ENCODE measurements at regions not wholly inside any gene's neighbourhood (a gene's known extent, or its start where the extent isn't known, plus 50 kb on each side); places are given as distances from the start of the nearest gene placed in this dataset.
A peak's percentile ranks its signal among the peaks of the same experiment; 100 is the strongest.

GRCh38 chr1:187498028-187498427 lies 669.3 kb downstream of the PLA2G4A start:
- no peak for FAIRE-seq
- Histone ChIP-seq H3K27ac (ENCODE audit: low read depth in 2 of 2, low read length in 2 of 2) (no peak overlapping the region), H3K9ac (ENCODE audit: low read length in 3 of 3) (no peak overlapping the region), H3K4me3 (ENCODE audit: low read length in 3 of 3) (no peak overlapping the region), H3K4me1 (ENCODE audit: control insufficient read depth in 2 of 3, insufficient read depth in 2 of 3, low read depth in 1 of 3, low read length in 3 of 3) (no peaks in the 10 kb centered on the region), H3K36me3 (ENCODE audit: control insufficient read depth in 2 of 3, insufficient read depth in 3 of 3, low read length in 3 of 3) (no peaks in the 10 kb centered on the region), H3K9me3 (ENCODE audit: control insufficient read depth in 2 of 3, insufficient read depth in 1 of 3, low read length in 3 of 3) (no peaks in the 10 kb centered on the region), H3K27me3 (ENCODE audit: control insufficient read depth, insufficient read depth, low read length) (no peaks in the 10 kb centered on the region)
- intact Hi-C loops (cut with DNase I), result no loop called here
- TF ChIP-seq, protein P1, sequence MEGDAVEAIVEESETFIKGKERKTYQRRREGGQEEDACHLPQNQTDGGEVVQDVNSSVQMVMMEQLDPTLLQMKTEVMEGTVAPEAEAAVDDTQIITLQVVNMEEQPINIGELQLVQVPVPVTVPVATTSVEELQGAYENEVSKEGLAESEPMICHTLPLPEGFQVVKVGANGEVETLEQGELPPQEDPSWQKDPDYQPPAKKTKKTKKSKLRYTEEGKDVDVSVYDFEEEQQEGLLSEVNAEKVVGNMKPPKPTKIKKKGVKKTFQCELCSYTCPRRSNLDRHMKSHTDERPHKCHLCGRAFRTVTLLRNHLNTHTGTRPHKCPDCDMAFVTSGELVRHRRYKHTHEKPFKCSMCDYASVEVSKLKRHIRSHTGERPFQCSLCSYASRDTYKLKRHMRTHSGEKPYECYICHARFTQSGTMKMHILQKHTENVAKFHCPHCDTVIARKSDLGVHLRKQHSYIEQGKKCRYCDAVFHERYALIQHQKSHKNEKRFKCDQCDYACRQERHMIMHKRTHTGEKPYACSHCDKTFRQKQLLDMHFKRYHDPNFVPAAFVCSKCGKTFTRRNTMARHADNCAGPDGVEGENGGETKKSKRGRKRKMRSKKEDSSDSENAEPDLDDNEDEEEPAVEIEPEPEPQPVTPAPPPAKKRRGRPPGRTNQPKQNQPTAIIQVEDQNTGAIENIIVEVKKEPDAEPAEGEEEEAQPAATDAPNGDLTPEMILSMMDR (IDR thresholded peaks at IDR 0.05; ENCODE audit: borderline replicate concordance, extremely low read depth, insufficient read depth), result no peak
- no peak for DNase-seq

DNA sequence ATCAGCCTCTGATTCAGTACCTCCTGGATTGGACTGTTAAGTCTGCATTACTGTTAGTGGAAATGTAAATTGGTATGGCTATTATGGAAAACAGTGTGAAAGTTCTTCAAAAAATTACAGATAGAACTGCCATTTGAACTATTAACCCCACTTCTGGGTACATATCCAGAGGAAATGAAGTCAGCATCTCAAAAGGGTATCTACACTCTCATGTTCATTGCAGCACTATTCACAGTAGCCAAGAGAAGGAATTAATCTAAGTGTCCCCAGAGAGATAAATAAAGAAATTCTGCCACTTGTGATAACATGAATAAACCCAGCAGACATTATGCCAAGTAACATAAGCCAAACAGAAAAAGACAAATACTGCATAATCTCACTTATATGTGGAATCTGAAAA lies 676.0 kb downstream of the PLA2G4A start:
- no peak overlapping the region for H3K27ac ChIP-seq (ENCODE audit: low read depth in 2 of 2, low read length in 2 of 2)
- FAIRE-seq, result no peak
- H3K27me3 ChIP-seq (ENCODE audit: control insufficient read depth, insufficient read depth, low read length), result no peaks in the 10 kb centered on the region
- TF ChIP-seq, protein P1 (IDR thresholded peaks at IDR 0.05; ENCODE audit: borderline replicate concordance, extremely low read depth, insufficient read depth), result no peak
- H3K36me3 ChIP-seq (ENCODE audit: control insufficient read depth in 2 of 3, insufficient read depth in 3 of 3, low read length in 3 of 3), result no peaks in the 10 kb centered on the region
- intact Hi-C loops (cut with DNase I), result no loop called here
- no peak overlapping the region for H3K4me3 ChIP-seq (ENCODE audit: low read length in 3 of 3)
- H3K9me3 ChIP-seq (ENCODE audit: control insufficient read depth in 2 of 3, insufficient read depth in 1 of 3, low read length in 3 of 3), result no peaks in the 10 kb centered on the region
- no peak for DNase-seq
- H3K9ac ChIP-seq (ENCODE audit: low read length in 3 of 3), result no peak overlapping the region
- H3K4me1 ChIP-seq (ENCODE audit: control insufficient read depth in 2 of 3, insufficient read depth in 2 of 3, low read depth in 1 of 3, low read length in 3 of 3), result no peaks in the 10 kb centered on the region

- intact Hi-C loops (cut with DNase I), result no loop called here
- Histone ChIP-seq H3K36me3 (ENCODE audit: control insufficient read depth in 2 of 3, insufficient read depth in 3 of 3, low read length in 3 of 3) (no peaks in the 10 kb centered on the region), H3K4me1 (ENCODE audit: control insufficient read depth in 2 of 3, insufficient read depth in 2 of 3, low read depth in 1 of 3, low read length in 3 of 3) (no peaks in the 10 kb centered on the region), H3K9ac (ENCODE audit: low read length in 3 of 3) (no peak overlapping the region), H3K9me3 (ENCODE audit: control insufficient read depth in 2 of 3, insufficient read depth in 1 of 3, low read length in 3 of 3) (no peaks in the 10 kb centered on the region), H3K4me3 (ENCODE audit: low read length in 3 of 3) (no peak overlapping the region), H3K27me3 (ENCODE audit: control insufficient read depth, insufficient read depth, low read length) (no peaks in the 10 kb centered on the region), H3K27ac (ENCODE audit: low read depth in 2 of 2, low read length in 2 of 2) (no peak overlapping the region)
- DNase-seq (peak in 1 of 5 donors; percentile 1), FAIRE-seq (no peak)
- TF ChIP-seq, protein P1 (IDR thresholded peaks at IDR 0.05; ENCODE audit: borderline replicate concordance, extremely low read depth, insufficient read depth), result no peak
Measured at GRCh38 chr1:187509091-187509490, 680.3 kb downstream of the PLA2G4A start.

GRCh38 chr1:187513190-187513589 lies 684.4 kb downstream of the PLA2G4A start:
- H3K4me3 ChIP-seq (ENCODE audit: low read length in 3 of 3), result no peak overlapping the region
- FAIRE-seq, result no peak
- no peaks in the 10 kb centered on the region for H3K9me3 ChIP-seq (ENCODE audit: control insufficient read depth in 2 of 3, insufficient read depth in 1 of 3, low read length in 3 of 3)
- no peak overlapping the region for H3K27ac ChIP-seq (ENCODE audit: low read depth in 2 of 2, low read length in 2 of 2)
- no peaks in the 10 kb centered on the region for H3K27me3 ChIP-seq (ENCODE audit: control insufficient read depth, insufficient read depth, low read length)
- no peaks in the 10 kb centered on the region for H3K36me3 ChIP-seq (ENCODE audit: control insufficient read depth in 2 of 3, insufficient read depth in 3 of 3, low read length in 3 of 3)
- no peak for DNase-seq
- H3K9ac ChIP-seq (ENCODE audit: low read length in 3 of 3), result no peak overlapping the region
- intact Hi-C loops (cut with DNase I), result no loop called here
- TF ChIP-seq, protein P1 (IDR thresholded peaks at IDR 0.05; ENCODE audit: borderline replicate concordance, extremely low read depth, insufficient read depth), result no peak
- no peaks in the 10 kb centered on the region for H3K4me1 ChIP-seq (ENCODE audit: control insufficient read depth in 2 of 3, insufficient read depth in 2 of 3, low read depth in 1 of 3, low read length in 3 of 3)
